Endothelial cell of umbilical vein (primary cell): ENCODE measurements at regions not wholly inside any gene's neighbourhood (a gene's known extent, or its start where the extent isn't known, plus 50 kb on each side); places are given as distances from the start of the nearest gene placed in this dataset.

ENCODE experiments used
- EZH2 ChIP-seq: IDR thresholded peaks from 2 replicates; pipeline ENCODE4 v1.6.1; 2012; ENCODE audit warnings: borderline replicate concordance, low read depth, mild to moderate bottlenecking, moderate library complexity, low read length, inconsistent platforms; ENCODE audit not compliant: severe bottlenecking
- JUN ChIP-seq: IDR thresholded peaks from 2 replicates; pipeline ENCODE4 v1.6.1; 2011; ENCODE audit warnings: borderline replicate concordance, low read depth; ENCODE audit not compliant: insufficient read length, insufficient read depth
- MYC ChIP-seq: IDR thresholded peaks from one replicate; pipeline ENCODE4 v1.6.1; 2011; ENCODE audit warnings: mild to moderate bottlenecking, low read depth, low read length
- POLR2A ChIP-seq: IDR thresholded peaks from 2 replicates; pipeline ENCODE4 v1.6.1; 2012; ENCODE audit warnings: low read depth, mild to moderate bottlenecking, control low read depth, low read length
- POLR2AphosphoS5 ChIP-seq: IDR thresholded peaks from 2 replicates; pipeline ENCODE4 v1.6.1; 2012; ENCODE audit warnings: low read depth, mild to moderate bottlenecking, control low read depth, low read length, moderate library complexity; ENCODE audit not compliant: insufficient read depth
- TF ChIP-seq, protein P1 (sequence below), 2 donors: IDR thresholded peaks; 1 replicate in 1 of 2; 2 replicates in 1 of 2; pipeline ENCODE4 v1.5.1; 2011; ENCODE audit warnings: low read length in 2 of 2, mild to moderate bottlenecking in 2 of 2, moderate library complexity in 2 of 2, control low read depth in 1 of 2, inconsistent platforms in 1 of 2, low read depth in 1 of 2; ENCODE audit not compliant: insufficient read depth in 1 of 2; ENCODE audit errors: extremely low read depth in 1 of 2

DNA sequence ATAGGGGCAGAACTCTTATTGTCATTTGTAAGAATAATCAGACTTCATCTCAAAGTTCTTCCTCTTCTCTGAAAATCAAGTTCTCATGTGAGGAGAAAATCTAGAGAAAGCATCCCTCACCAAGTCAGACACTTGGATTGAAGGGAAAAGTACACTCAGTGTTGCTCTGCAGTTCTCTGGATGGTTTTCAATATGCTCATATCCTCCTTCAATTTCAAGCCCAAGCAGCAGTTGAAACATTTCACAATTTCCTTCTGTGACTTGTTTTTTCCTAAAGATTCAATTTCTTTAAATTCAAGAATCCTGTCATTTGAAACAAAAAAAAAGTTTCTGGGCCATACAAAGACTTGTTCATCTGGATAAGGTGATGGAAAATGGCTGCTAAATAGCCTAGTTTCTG lies 140.2 kb upstream of the AHI1 start:
- no peak for TF ChIP-seq MYC
- TF ChIP-seq, protein P1, sequence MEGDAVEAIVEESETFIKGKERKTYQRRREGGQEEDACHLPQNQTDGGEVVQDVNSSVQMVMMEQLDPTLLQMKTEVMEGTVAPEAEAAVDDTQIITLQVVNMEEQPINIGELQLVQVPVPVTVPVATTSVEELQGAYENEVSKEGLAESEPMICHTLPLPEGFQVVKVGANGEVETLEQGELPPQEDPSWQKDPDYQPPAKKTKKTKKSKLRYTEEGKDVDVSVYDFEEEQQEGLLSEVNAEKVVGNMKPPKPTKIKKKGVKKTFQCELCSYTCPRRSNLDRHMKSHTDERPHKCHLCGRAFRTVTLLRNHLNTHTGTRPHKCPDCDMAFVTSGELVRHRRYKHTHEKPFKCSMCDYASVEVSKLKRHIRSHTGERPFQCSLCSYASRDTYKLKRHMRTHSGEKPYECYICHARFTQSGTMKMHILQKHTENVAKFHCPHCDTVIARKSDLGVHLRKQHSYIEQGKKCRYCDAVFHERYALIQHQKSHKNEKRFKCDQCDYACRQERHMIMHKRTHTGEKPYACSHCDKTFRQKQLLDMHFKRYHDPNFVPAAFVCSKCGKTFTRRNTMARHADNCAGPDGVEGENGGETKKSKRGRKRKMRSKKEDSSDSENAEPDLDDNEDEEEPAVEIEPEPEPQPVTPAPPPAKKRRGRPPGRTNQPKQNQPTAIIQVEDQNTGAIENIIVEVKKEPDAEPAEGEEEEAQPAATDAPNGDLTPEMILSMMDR (IDR thresholded peaks at IDR 0.05; ENCODE audit: extremely low read depth in 1 of 2, insufficient read depth in 1 of 2, low read depth in 1 of 2, low read length in 2 of 2) = no peak
- TF ChIP-seq JUN = no peak
- TF ChIP-seq POLR2A = no peak
- no peak for TF ChIP-seq POLR2AphosphoS5
- TF ChIP-seq EZH2 = no peak
